Type B pancreatic cell (in vitro differentiated cells): ENCODE measurements at regions not wholly inside any gene's neighbourhood (a gene's known extent, or its start where the extent isn't known, plus 50 kb on each side); places are given as distances from the start of the nearest gene placed in this dataset.

Experiments
- DNase-seq: peaks from one replicate; pipeline ENCODE4 v3.0.0; 2021; ENCODE audit warnings: mixed read lengths; ENCODE audit not compliant: unreplicated experiment; ENCODE audit errors: extremely low spot score
- H3K27ac Mint-ChIP-seq: 2 replicates; pipeline ENCODE4 v1.8.0; 2021; ENCODE audit warnings: mild to moderate bottlenecking, mixed read lengths
- H3K27me3 Mint-ChIP-seq: 2 replicates; pipeline ENCODE4 v1.8.0; 2021; ENCODE audit warnings: mixed read lengths
- H3K36me3 Mint-ChIP-seq: 2 replicates; pipeline ENCODE4 v1.8.0; 2021; ENCODE audit warnings: mixed read lengths
- H3K4me1 Mint-ChIP-seq: one replicate; pipeline ENCODE4 v1.8.0; 2021; ENCODE audit warnings: mixed read lengths; ENCODE audit not compliant: unreplicated experiment
- H3K4me3 Mint-ChIP-seq: 2 replicates; pipeline ENCODE4 v1.8.0; 2021; ENCODE audit warnings: mild to moderate bottlenecking, mixed read lengths
- H3K9me3 Mint-ChIP-seq: 2 replicates; pipeline ENCODE4 v1.8.0; 2021; ENCODE audit warnings: mixed read lengths
- CTCF ChIP-seq: fragments of 200-600 bp; sonication (generic); conservative IDR thresholded peaks from 2 replicates; pipeline ENCODE4 v1.5.0; 2021; ENCODE audit warnings: antibody characterized with exemption, mild to moderate bottlenecking

GRCh38 chr3:72382460-72382859 lies 465.8 kb downstream of the SHQ1 start:
- peaks cover 73% of the 10 kb centered on the region for H3K4me1 Mint-ChIP-seq
- no peak overlapping the region for H3K27ac Mint-ChIP-seq
- DNase-seq: no peak
- H3K9me3 Mint-ChIP-seq: no peaks in the 10 kb centered on the region
- H3K27me3 Mint-ChIP-seq: no peaks in the 10 kb centered on the region
- H3K4me3 Mint-ChIP-seq: no peak overlapping the region
- no peak for TF ChIP-seq CTCF
- peaks cover 12% of the 10 kb centered on the region for H3K36me3 Mint-ChIP-seq

- Mint-ChIP-seq H3K36me3 (peaks cover 16% of the 10 kb centered on the region), H3K9me3 (no peaks in the 10 kb centered on the region), H3K4me1 (peaks cover 74% of the 10 kb centered on the region), H3K27ac (no peak overlapping the region), H3K4me3 (no peak overlapping the region), H3K27me3 (no peaks in the 10 kb centered on the region)
- DNase-seq: no peak
- TF ChIP-seq CTCF: no peak
Observed at GRCh38 chr3:72381584-72381983, 466.7 kb downstream of the SHQ1 start.

GRCh38 chr3:72380711-72381493 lies 467.3 kb downstream of the SHQ1 start:
- DNase-seq: no peak
- Mint-ChIP-seq H3K4me1 (peaks cover 72% of the 10 kb centered on the region), H3K36me3 (peaks cover 16% of the 10 kb centered on the region), H3K9me3 (no peaks in the 10 kb centered on the region), H3K4me3 (no peak overlapping the region), H3K27me3 (no peaks in the 10 kb centered on the region), H3K27ac (peak overlapping the region; percentile 45)
- TF ChIP-seq CTCF: no peak

- no peak for DNase-seq
- TF ChIP-seq CTCF: no peak
- H3K36me3 Mint-ChIP-seq: peaks cover 22% of the 10 kb centered on the region
- peaks cover 77% of the 10 kb centered on the region for H3K4me1 Mint-ChIP-seq
- H3K4me3 Mint-ChIP-seq: no peak overlapping the region
- no peak overlapping the region for H3K27ac Mint-ChIP-seq
- no peaks in the 10 kb centered on the region for H3K27me3 Mint-ChIP-seq
- no peaks in the 10 kb centered on the region for H3K9me3 Mint-ChIP-seq
Observed at GRCh38 chr3:72380193-72380592, 468.1 kb downstream of the SHQ1 start.

GRCh38 chr3:72379500-72380187 lies 468.6 kb downstream of the SHQ1 start:
- H3K4me3 Mint-ChIP-seq: no peak overlapping the region

More at GRCh38 chr3:72379500-72380187, 468.6 kb downstream of the SHQ1 start:
- no peak for TF ChIP-seq CTCF
- DNase-seq: no peak
- Mint-ChIP-seq H3K4me1 (peaks cover 72% of the 10 kb centered on the region), H3K27ac (no peak overlapping the region), H3K27me3 (no peaks in the 10 kb centered on the region), H3K9me3 (no peaks in the 10 kb centered on the region), H3K36me3 (peaks cover 22% of the 10 kb centered on the region)
